Immature natural killer cell (primary cell): ENCODE measurements at regions not wholly inside any gene's neighbourhood (a gene's known extent, or its start where the extent isn't known, plus 50 kb on each side); places are given as distances from the start of the nearest gene placed in this dataset.

Source experiments
- DNase-seq, 3 donors: peaks; one replicate each; pipeline ENCODE4 v3.0.0; 2022; ENCODE audit warnings: mixed read lengths in 1 of 3
- H3K27ac Mint-ChIP-seq, 6 donors: one replicate each; pipeline ENCODE4 v1.8.0; 2020; ENCODE audit warnings: mixed read lengths in 6 of 6, mild to moderate bottlenecking in 5 of 6, inconsistent platforms in 4 of 6, moderate library complexity in 3 of 6
- H3K27me3 Mint-ChIP-seq, 3 donors: one replicate each; pipeline ENCODE4 v1.8.0; 2020 to 2021; ENCODE audit warnings: low read depth in 3 of 3, mild to moderate bottlenecking in 3 of 3, mixed read lengths in 3 of 3, moderate library complexity in 3 of 3, inconsistent platforms in 1 of 3
- H3K36me3 Mint-ChIP-seq, 3 donors: one replicate each; pipeline ENCODE4 v1.8.0; 2020; ENCODE audit warnings: mixed read lengths in 3 of 3, inconsistent platforms in 2 of 3, mild to moderate bottlenecking in 2 of 3
- H3K4me1 Mint-ChIP-seq, 2 donors: one replicate each; pipeline ENCODE4 v1.8.0; 2020; ENCODE audit warnings: inconsistent platforms in 2 of 2, mild to moderate bottlenecking in 2 of 2, mixed read lengths in 2 of 2, moderate library complexity in 1 of 2
- H3K4me3 Mint-ChIP-seq, 5 donors: one replicate each; pipeline ENCODE4 v1.8.0; 2020; ENCODE audit warnings: mild to moderate bottlenecking in 5 of 5, mixed read lengths in 5 of 5, inconsistent platforms in 3 of 5, moderate library complexity in 3 of 5
- H3K9me3 Mint-ChIP-seq, 6 donors: one replicate each; pipeline ENCODE4 v1.8.0; 2020; ENCODE audit warnings: mild to moderate bottlenecking in 6 of 6, mixed read lengths in 6 of 6, inconsistent platforms in 4 of 6, moderate library complexity in 3 of 6

DNA sequence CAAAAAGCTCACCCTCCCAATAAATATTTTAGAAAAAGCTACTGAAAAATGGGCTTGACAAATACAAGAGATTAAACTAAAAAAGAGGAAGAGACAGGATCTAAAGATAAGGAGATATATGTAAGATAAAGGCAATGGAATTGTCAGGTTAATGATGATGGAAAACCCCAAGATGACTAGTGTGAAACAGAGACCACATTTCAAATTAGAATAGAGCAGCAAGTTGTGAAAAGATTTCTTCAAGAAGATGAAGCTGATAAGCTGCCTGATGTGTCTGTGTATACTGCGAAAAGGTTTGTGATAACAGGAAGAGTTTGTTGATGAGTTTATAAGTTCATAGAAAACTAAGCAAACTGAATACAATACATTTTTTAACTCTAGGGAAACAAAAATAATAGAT lies 840.1 kb upstream of the SLITRK5 start:
- peak overlapping the region in 1 of 6 donors; percentile 46 for H3K27ac Mint-ChIP-seq
- H3K4me3 Mint-ChIP-seq: no peak overlapping the region
- H3K27me3 Mint-ChIP-seq: peaks cover 0 to 2% (median 0%) of the 10 kb centered on the region in 3 donors

DNA sequence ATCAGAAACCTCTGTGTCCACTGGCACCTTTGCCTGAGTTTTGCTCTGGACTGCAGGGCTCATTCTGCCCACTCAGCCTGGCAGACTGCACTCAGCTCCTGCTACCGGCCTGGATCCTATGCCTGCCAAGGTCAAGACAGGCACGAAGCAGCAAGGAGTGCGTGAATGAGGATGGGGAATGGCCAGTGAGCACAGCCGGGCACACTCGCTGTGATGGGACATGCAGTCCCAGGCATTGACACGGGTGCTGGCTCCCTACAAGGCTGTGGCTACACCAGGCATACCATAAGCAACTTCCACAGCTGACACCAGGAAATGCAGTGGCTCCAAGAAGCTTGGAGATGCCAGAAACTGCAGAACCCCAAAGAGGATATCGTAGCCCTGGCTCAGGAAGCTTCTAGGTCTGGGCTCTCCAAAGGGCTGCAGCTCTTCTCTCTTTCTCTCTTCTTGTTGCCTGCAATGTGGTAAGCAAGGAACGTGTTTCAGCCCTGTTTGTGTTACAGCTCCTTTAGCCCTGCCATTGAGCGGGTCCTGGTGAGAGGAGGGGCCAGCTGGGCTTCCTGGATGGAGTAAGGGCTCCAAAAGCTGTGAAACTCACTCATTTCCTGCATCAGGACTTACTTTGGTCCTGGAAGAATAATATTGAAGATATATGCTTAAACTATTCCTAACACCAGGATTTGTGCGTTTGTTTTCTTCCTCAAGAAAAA lies 832.6 kb upstream of the SLITRK5 start:
- Mint-ChIP-seq H3K9me3 (peaks cover 11 to 32% (median 18%) of the 10 kb centered on the region in 6 donors), H3K27ac (no peak overlapping the region), H3K4me3 (no peak overlapping the region), H3K4me1 (peaks cover 0 to 7% of the 10 kb centered on the region in 2 donors), H3K36me3 (peaks cover 0 to 5% (median 3%) of the 10 kb centered on the region in 3 donors), H3K27me3 (no peaks in the 10 kb centered on the region)
- DNase-seq: no peak

More for the DNA sequence above, 840.1 kb upstream of the SLITRK5 start:
- Mint-ChIP-seq H3K9me3 (peaks cover 3 to 25% (median 10%) of the 10 kb centered on the region in 6 donors), H3K36me3 (no peaks in the 10 kb centered on the region), H3K4me1 (no peaks in the 10 kb centered on the region)
- peak in 1 of 3 donors; percentile 10 for DNase-seq

DNA sequence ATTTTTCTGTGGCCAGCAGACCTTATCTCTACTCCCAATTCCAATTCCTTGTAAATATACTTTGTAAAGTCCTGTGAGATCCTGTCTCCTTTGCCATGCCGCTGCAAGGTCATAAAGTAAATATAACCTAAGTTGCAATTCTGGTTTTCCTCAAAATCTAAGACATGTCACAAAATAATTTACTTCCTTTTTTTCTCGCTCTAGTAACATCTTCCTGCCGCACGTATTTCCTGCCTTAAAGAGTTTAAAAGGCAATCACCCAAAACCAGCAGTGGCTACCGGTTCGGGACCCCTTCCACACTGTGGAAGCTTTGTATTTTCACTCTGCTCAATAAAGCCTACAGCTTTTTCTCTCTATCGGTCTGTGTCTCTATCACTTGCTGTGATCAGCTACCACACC lies 832.0 kb upstream of the SLITRK5 start:
- DNase-seq: no peak
- no peak overlapping the region for H3K4me3 Mint-ChIP-seq
- H3K4me1 Mint-ChIP-seq: peaks cover 0 to 7% of the 10 kb centered on the region in 2 donors
- H3K9me3 Mint-ChIP-seq: peaks cover 11 to 32% (median 18%) of the 10 kb centered on the region in 6 donors
- no peak overlapping the region for H3K27ac Mint-ChIP-seq
- no peaks in the 10 kb centered on the region for H3K27me3 Mint-ChIP-seq
- peaks cover 0 to 5% (median 3%) of the 10 kb centered on the region in 3 donors for H3K36me3 Mint-ChIP-seq

DNA sequence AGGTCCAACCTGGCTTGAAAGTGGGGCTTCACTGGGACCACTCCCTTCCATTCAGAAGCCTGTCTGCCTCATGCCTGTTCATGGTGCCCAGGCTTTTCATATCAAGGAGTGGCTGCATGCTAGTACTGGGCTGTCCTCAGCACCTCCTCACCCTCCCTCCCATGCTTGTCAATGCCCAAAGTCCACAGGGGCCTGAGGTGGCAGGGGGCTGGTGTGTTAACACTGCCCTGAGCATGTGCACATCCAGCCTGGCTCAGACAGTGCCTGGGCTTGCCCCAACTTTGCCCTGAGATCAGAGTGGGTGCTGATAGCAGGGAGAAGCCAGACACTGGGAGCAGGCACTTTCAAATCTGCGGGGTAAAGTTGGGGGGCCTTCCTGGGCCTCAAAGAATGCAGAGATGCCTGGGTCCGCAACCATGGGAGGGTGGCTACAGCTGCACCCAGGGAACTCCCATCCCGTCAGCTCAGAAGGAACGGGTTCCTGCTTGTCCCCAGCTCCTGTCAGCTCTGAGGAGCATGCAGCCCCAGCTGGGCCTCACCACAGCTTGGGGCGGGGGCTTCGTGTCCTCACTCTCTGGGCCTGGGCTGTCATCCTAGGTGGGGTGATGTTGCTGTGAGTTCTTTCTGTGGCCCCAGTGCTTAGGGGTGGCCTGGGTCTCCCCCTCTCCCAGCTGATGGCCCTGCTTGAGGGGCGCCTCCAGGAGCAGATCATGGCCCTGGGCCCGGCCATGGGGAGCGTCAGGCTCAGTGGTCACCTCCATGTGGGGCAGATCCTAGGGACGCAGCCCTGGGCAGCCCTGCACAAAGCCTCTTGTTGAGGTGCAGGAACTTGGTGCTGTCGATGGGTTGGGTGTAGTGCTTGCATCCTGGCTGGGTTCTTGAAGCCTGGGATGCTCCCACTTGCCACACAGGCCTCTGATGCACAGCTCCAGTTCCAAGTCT lies 830.6 kb upstream of the SLITRK5 start:
- peaks cover 0 to 5% (median 3%) of the 10 kb centered on the region in 3 donors for H3K36me3 Mint-ChIP-seq
- peaks cover 11 to 32% (median 14%) of the 10 kb centered on the region in 6 donors for H3K9me3 Mint-ChIP-seq
- H3K27ac Mint-ChIP-seq: no peak overlapping the region
- no peak for DNase-seq
- no peaks in the 10 kb centered on the region for H3K27me3 Mint-ChIP-seq
- H3K4me3 Mint-ChIP-seq: no peak overlapping the region
- H3K4me1 Mint-ChIP-seq: peaks cover 0 to 7% of the 10 kb centered on the region in 2 donors

- Mint-ChIP-seq H3K36me3 (peaks cover 0 to 5% (median 3%) of the 10 kb centered on the region in 3 donors), H3K4me3 (no peak overlapping the region), H3K9me3 (peaks cover 12 to 31% (median 15%) of the 10 kb centered on the region in 6 donors), H3K27ac (no peak overlapping the region), H3K27me3 (no peaks in the 10 kb centered on the region), H3K4me1 (peaks cover 0 to 7% of the 10 kb centered on the region in 2 donors)
- no peak for DNase-seq
Observed at GRCh38 chr13:86841264-86841663, 829.9 kb upstream of the SLITRK5 start.

GRCh38 chr13:86846501-86846900 lies 824.7 kb upstream of the SLITRK5 start:
- no peaks in the 10 kb centered on the region for H3K4me1 Mint-ChIP-seq
- H3K9me3 Mint-ChIP-seq: peaks cover 0 to 37% (median 12%) of the 10 kb centered on the region in 6 donors
- H3K36me3 Mint-ChIP-seq: no peaks in the 10 kb centered on the region
- no peak for DNase-seq
- H3K27me3 Mint-ChIP-seq: no peaks in the 10 kb centered on the region
- H3K4me3 Mint-ChIP-seq: no peak overlapping the region
- H3K27ac Mint-ChIP-seq: no peak overlapping the region

- Mint-ChIP-seq H3K36me3 (no peaks in the 10 kb centered on the region), H3K27ac (no peak overlapping the region), H3K4me1 (no peaks in the 10 kb centered on the region), H3K4me3 (no peak overlapping the region), H3K9me3 (peaks cover 0 to 37% (median 12%) of the 10 kb centered on the region in 6 donors), H3K27me3 (peaks cover 0 to 1% (median 0%) of the 10 kb centered on the region in 3 donors)
- no peak for DNase-seq
Observed at GRCh38 chr13:86848716-86849115, 822.5 kb upstream of the SLITRK5 start.

- H3K36me3 Mint-ChIP-seq: no peaks in the 10 kb centered on the region
- H3K4me1 Mint-ChIP-seq: no peaks in the 10 kb centered on the region
- peaks cover 0 to 8% (median 1%) of the 10 kb centered on the region in 6 donors for H3K9me3 Mint-ChIP-seq
- no peak overlapping the region for H3K27ac Mint-ChIP-seq
- H3K27me3 Mint-ChIP-seq: peaks cover 0 to 1% (median 0%) of the 10 kb centered on the region in 3 donors
- H3K4me3 Mint-ChIP-seq: no peak overlapping the region
- no peak for DNase-seq
Observed at GRCh38 chr13:86856991-86857390, 814.2 kb upstream of the SLITRK5 start.

DNA sequence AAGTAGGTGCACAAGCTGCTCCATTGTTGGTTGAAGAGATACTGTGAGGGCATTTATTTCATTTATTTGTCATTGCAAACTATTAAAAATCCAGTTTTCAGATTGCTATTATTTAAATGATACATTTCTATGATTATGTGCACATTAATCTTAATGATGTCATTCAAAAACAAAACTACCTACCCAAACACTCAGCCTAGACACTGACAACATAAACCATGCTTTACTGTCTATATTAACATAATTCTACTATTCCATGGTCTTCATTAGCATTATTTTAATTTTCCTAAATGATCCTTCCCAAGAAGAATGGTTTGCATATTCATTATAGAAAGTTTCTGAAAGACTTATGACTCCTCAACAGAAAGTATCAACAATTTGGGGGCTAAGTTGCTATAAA lies 813.0 kb upstream of the SLITRK5 start:
- DNase-seq: no peak
- Mint-ChIP-seq H3K4me3 (no peak overlapping the region), H3K9me3 (peaks cover 0 to 9% (median 3%) of the 10 kb centered on the region in 6 donors), H3K27me3 (peaks cover 0 to 1% (median 0%) of the 10 kb centered on the region in 3 donors), H3K36me3 (no peaks in the 10 kb centered on the region), H3K4me1 (no peaks in the 10 kb centered on the region), H3K27ac (no peak overlapping the region)

- H3K4me3 Mint-ChIP-seq: no peak overlapping the region
- H3K27ac Mint-ChIP-seq: no peak overlapping the region
- peaks cover 0 to 3% (median 0%) of the 10 kb centered on the region in 3 donors for H3K36me3 Mint-ChIP-seq
- H3K4me1 Mint-ChIP-seq: no peaks in the 10 kb centered on the region
- no peaks in the 10 kb centered on the region for H3K27me3 Mint-ChIP-seq
- DNase-seq: no peak
- H3K9me3 Mint-ChIP-seq: peaks cover 0 to 8% (median 4%) of the 10 kb centered on the region in 6 donors
Observed at GRCh38 chr13:86862137-86862536, 809.0 kb upstream of the SLITRK5 start.

DNA sequence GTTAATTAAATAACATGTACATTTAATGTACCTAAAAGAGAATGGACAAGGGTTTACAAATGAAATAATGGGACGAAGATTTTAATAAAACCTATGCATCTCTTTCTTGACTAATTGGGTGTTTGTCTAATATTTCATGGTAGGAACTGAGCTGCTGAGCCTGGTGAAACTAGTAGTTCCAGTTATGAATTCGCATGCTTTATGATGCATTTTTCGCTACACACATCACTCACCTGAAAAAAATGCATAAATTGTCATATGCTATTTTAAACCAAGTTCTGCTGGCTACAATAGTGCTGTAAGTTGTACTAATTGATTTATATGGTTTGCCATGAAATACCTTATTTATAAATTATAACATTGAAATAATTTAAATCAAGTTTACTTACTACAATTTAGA lies 806.8 kb upstream of the SLITRK5 start:
- DNase-seq: no peak
- no peak overlapping the region for H3K27ac Mint-ChIP-seq
- no peaks in the 10 kb centered on the region for H3K27me3 Mint-ChIP-seq

DNA sequence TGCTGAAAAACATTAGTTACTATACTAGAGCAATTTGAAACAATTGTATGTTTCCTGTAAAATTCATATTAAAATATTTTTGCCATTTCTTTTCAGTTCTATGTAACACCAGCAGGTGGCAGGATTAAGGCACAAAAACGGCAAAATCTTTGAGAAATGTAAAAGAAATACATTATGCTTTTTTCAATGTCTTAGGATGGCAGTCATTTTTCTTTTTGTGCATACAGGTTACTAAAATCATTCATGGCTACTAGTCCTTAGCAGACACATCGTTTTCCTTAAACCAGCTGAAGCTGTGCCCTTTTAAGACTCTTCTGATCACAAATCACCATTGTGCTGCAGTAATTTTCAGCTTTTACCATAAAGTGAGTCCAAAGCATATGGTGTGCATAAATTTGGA lies 800.7 kb upstream of the SLITRK5 start:
- Mint-ChIP-seq H3K36me3 (no peaks in the 10 kb centered on the region), H3K27ac (no peak overlapping the region), H3K4me1 (no peaks in the 10 kb centered on the region), H3K27me3 (no peaks in the 10 kb centered on the region), H3K9me3 (no peaks in the 10 kb centered on the region), H3K4me3 (no peak overlapping the region)
- DNase-seq: peak in 2 of 3 donors; percentile 3 to 4

More for the DNA sequence above, 806.8 kb upstream of the SLITRK5 start:
- no peaks in the 10 kb centered on the region for H3K4me1 Mint-ChIP-seq
- H3K4me3 Mint-ChIP-seq: no peak overlapping the region
- H3K36me3 Mint-ChIP-seq: peaks cover 0 to 3% (median 0%) of the 10 kb centered on the region in 3 donors
- peaks cover 0 to 8% (median 3%) of the 10 kb centered on the region in 6 donors for H3K9me3 Mint-ChIP-seq

GRCh38 chr13:86877441-86877840 lies 793.7 kb upstream of the SLITRK5 start:
- Mint-ChIP-seq H3K36me3 (no peaks in the 10 kb centered on the region), H3K4me3 (no peak overlapping the region)

DNA sequence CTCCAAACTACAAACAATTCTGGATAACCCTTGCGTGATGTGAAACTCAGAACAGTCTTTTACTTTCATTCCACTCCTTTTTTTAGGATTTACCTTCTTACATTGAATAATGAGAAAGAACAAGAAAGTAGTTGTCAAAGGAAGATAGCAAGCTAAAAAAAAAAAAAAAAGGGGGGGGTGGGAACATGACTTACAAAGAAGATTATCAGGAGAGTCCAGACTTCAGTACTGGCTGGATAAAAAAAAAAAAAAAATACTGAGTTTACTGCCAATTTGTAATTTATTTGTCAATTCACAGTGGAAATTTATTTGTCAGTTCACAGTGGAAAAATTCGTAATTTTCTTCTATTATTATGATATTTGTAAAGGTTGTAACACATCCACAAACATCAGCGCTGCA lies 792.4 kb upstream of the SLITRK5 start:
- Mint-ChIP-seq H3K27ac (no peak overlapping the region), H3K4me3 (no peak overlapping the region), H3K27me3 (peaks cover 0 to 4% (median 2%) of the 10 kb centered on the region in 3 donors), H3K9me3 (peaks cover 0 to 7% (median 3%) of the 10 kb centered on the region in 6 donors), H3K4me1 (peaks cover 0 to 5% of the 10 kb centered on the region in 2 donors), H3K36me3 (no peaks in the 10 kb centered on the region)
- DNase-seq: no peak

More at GRCh38 chr13:86877441-86877840, 793.7 kb upstream of the SLITRK5 start:
- Mint-ChIP-seq H3K27ac (no peak overlapping the region), H3K27me3 (peaks cover 0 to 2% (median under 1%) of the 10 kb centered on the region in 3 donors), H3K4me1 (peaks cover 0 to under 1% of the 10 kb centered on the region in 2 donors), H3K9me3 (peaks cover 0 to 4% (median 0%) of the 10 kb centered on the region in 6 donors)
- no peak for DNase-seq
